Right ventricle myocardium inferior (tissue), 1 donor: ENCODE measurements at regions not wholly inside any gene's neighbourhood (a gene's known extent, or its start where the extent isn't known, plus 50 kb on each side); places are given as distances from the start of the nearest gene placed in this dataset.

ENCODE experiments used
- ATAC-seq: fragments of 200-7000 bp; cut with Tn5 transposase; one replicate; pipeline ENCODE4 v1.9.1; 2020; ENCODE audit warnings: mild to moderate bottlenecking, moderate library complexity
- DNase-seq: peaks from one replicate; pipeline ENCODE4 v3.0.0; 2021; ENCODE audit errors: missing footprints
- intact Hi-C: fragments of 100-400 bp; cut with DNase I; formaldehyde crosslinking; loops from one replicate; pipeline ENCODE4 v1.11.0; 2022
- donor health status: DM: no; HTN: yes; CAD: no; lungs with severe emphysema.

DNA sequence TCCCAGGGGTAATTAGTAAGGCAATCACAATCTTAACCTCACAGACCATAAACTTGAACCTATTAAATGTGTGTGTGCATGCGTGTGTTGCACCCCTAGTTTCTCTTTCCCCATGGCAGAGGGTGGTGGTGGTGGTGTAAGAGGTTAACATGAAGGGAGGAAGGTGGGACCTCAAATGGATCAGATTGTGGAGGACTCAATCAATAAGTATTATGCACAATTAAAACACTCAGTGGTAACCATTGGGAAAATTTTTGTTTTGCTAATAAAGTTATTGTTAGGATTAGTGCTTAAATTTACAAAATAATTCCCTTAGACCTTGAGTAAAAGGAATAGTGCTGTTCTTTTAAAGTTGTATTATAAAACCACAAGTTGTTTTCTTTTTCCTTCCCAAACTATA lies 283.0 kb downstream of the OLFM3 start:
- intact Hi-C loops = no loop called here
- DNase-seq (no peak), ATAC-seq (no peak)

DNA sequence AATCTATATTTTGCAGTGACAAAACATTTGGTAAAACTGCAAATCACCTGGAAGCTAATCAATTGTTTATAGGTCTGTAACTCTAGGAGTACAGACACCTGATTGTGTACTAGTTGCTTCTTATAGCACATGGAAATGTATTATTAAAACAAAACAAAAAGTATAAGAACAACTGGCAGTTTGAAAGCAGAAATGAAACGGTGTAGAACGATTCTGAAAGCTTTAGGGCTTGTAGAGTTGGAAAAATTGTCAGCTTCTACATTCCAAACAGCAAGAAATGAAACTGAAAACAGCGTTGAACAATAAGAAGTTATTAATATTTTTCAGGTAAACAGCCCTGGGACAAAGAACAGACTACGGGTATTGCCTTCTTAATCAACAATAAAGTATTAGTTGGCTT lies 273.3 kb downstream of the OLFM3 start:
- DNase-seq = no peak
- intact Hi-C loops = no loop called here
- no peak for ATAC-seq

DNA sequence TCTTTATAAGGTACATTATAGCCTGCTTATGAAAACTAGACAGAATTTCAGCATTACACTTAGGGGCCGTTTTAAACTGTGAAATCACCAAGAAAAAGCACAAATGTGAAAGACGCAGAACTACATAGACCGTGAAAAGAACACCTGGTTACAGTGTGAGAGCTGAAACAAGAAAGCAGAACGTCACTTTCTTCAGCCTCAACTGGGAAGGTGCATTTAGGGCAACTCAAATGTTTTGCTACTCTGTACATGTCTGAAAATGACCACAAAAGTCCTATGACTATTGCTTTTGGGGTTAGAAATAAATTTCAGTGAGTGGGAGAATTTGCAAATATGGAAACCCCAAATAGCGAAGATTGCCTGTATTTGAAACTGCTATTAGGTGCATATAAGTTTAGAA lies 268.7 kb downstream of the OLFM3 start:
- DNase-seq (no peak), ATAC-seq (no peak)
- intact Hi-C loops = no loop called here

DNA sequence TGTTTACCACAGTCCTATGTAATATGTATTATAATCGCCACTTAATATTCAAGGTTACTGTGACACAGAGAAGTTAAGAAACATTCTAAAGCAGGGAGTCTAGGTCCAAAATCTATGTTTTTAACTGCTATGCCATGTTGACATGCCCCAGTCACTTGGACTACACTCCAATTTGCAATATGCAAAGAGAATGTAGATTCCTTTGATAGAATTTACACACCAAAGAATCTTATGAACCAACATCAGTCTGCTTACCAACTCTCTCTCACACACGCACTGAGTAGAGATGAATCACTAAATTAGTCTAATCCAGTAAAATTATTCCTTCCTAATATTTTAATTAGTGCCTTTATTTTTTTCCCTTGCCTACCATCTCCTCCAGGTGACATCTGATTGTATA lies 266.2 kb downstream of the OLFM3 start:
- intact Hi-C loops = no loop called here
- no peak for DNase-seq
- ATAC-seq = no peak

DNA sequence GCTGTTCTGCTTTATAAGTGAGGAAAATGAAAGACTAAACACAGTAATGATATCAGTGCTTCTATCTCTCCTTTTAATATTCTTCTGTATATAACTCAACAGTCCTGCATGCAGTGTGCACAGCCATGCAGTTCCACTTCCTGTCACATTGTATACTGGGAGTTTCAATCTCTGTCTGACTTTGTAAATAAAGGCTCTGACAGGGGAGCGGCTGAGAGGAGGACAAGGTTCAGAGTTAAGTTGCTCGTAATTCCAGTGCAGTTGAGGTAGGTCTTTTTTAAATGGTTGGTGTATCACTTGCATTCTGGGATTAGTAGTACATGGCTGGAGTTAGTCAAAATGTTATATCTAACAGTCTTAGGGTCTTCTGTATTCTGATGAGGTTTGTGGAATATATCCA lies 264.5 kb downstream of the OLFM3 start:
- intact Hi-C loops = no loop called here
- no peak for DNase-seq
- ATAC-seq = no peak

DNA sequence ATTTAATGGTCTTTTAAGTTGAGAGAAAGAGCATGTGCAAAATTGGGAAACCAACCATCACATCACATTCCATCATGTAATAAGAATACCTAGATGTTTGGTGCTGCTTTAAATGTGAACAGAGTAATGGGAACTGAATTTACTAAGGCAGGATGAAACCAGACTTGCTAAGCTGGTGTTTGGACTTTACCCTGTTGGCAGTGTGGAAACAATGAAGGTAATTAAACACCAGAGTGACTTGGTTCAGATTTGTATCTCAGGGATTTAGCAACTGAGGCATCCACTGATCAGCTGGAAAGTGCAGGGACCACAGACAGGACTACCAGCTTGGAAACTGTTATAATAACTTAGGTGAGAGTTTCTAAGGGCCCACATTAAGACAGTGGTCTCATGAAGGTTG lies 263.4 kb downstream of the OLFM3 start:
- ATAC-seq (no peak), DNase-seq (no peak)
- intact Hi-C loops = no loop called here

DNA sequence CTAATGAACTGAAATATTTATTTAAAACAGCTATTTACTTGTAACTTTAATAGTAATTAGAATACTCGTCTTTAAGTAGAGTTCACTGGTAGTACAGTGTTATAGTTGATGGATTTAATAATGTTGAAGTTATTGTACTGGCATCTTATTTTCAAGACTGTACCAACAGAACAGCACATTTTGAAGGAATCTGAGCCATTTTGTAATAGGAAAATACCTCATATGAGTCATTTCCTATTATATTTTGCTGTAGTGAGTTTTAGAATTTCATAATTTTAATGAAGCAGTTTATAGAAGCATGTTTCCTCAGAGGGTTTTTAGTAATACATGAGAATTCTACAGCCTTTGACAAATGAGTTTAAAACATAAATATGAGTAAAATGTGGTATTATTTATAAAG lies 258.3 kb downstream of the OLFM3 start:
- DNase-seq (no peak), ATAC-seq (no peak)
- intact Hi-C loops = no loop called here

DNA sequence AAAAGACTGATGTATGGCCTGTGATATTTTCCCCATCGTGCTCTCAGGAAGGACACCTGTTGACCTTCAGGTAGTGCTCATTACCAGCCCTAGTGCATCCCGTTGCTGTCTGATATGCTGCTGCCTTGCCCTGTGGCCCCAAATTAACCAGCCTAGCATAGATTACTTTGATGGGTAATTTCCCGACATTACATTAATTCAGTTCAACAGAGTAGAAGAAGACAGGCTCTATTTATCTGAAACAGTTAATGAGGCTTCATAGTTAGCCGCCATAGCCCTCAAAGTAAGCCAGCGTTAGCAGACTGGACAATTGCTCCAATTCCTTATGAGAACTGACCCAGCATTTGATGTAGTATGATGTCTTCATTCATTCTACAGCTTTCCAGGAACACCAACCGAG lies 257.6 kb downstream of the OLFM3 start:
- ATAC-seq = no peak

DNA sequence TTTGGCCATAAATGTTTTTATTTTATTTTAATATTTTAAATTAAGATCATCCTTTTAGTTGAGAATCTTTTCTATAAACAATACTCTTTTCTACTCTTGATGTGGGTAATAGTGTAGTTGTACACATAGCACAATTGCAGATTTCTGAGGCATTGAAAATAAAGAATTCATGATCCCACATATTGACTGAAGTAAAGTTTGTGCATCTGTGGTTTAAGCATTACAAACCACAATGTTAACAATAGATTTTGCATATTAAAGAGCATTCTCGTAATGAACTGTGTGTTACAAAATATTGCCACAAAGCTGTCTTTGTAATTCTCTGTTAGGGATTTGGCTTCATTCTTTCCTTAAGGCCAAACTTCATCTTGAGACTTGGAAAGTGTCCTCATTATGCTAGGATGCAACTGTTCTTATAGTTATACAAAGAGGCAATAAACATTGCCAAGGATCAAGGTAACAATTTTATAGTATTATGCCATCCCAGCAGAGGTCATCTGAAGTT lies 256.8 kb downstream of the OLFM3 start:
- no peak for ATAC-seq
- DNase-seq = no peak
- intact Hi-C loops = no loop called here

More for the DNA sequence above, 257.6 kb downstream of the OLFM3 start:
- intact Hi-C loops = no loop called here
- DNase-seq = no peak

DNA sequence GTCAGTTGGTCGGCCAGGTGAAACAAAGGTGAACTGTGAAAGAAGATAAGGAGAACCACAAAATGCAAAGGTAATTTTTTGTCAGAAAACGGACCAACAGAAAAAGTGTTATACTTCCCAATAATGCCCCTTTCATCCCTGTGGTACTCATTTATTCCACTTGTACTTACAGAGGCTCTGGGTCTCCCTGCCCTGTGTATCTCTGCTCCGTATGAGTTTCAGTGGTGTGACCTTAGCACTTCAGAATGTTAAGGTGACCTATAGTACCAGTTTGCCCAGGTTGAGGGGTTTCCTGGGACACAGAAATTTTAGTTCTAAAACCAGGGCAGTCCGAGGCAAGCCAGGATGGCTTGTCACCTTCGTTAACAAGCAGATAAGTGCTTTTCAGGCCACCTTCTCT lies 254.8 kb downstream of the OLFM3 start:
- intact Hi-C loops = no loop called here
- ATAC-seq = no peak
- DNase-seq = no peak

DNA sequence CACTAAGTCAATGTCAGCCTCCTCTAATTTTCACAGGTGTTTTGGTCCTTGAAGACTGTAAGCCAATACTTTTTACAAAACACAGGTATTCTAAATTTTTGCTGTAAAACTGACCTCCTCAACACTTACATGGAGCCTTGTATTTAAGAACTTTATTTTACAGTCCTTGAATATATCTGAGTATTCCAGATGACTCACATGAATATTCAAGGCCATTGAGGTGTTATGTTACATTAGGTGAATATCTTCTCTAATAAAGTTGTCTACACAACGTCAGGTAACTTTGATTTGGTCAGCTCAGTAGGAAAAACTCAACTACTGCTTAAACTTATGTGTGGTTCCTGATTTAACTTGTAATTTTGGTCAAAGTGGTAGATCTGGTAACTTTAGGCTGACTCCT lies 254.2 kb downstream of the OLFM3 start:
- intact Hi-C loops = no loop called here

DNA sequence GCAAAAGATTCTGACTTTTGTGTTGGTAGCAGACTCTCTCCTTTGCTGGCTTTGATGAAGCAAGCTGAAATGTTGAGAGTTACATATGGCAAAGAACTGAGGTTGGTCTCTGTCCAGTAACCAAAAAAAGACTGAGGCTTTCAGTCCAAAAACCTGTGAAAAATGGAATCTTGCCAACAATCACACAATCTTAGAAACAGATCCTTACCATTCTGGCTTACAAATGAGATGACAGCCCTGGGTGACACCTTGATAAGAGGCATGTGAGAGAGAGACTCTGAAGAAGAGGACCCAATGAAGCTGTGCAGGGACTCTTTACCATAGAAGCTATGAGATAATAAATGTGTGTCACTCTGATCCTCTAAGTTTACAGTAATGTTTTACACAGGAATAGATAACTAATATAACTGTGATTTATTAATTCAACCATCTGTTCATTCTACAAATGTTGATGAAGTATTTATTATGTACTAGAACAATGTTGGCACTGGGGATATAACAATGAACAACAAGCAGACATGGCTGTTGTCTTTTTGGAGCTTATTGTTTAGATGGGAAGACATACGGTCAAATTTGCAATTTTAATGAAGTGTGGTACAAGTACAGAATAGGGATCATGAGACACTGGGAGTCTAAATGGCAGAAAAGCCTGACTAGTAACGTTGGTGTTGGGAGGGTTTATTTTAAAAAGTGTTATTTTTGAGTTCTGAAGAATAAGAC lies 251.0 kb downstream of the OLFM3 start:
- intact Hi-C loops = no loop called here
- ATAC-seq = no peak
- no peak for DNase-seq

More for the DNA sequence above, 254.2 kb downstream of the OLFM3 start:
- DNase-seq (no peak), ATAC-seq (no peak)

DNA sequence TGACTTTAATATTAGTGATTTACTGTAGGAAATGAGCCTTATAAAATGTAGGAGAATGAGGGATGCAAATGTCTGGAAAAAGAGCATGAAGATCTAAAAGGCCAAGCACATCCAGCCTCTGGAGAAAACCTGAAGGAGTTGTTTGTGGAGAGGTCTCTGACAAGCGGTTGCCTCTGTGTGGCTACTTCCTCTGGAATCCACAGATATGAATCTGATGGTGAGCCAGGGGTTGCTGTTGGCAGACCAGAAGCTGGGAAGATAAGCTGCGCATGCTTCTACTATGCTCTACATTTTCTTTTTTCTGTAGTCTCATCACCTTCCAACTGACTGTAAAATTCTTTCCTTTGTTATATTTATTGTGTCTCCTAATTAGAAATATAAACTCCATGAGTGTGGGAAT lies 248.6 kb downstream of the OLFM3 start:
- intact Hi-C loops = no loop called here
- ATAC-seq (no peak), DNase-seq (no peak)
